IMR-90 (cell line): ENCODE measurements at regions not wholly inside any gene's neighbourhood (a gene's known extent, or its start where the extent isn't known, plus 50 kb on each side); places are given as distances from the start of the nearest gene placed in this dataset.

Experiments used
- ATAC-seq: fragments of 200-7000 bp; cut with Tn5 transposase; 2 replicates; pipeline ENCODE4 v1.9.1; 2020; ENCODE audit warnings: low read depth, mild to moderate bottlenecking, moderate library complexity
- BruUV-seq: library from RNA; stranded (reverse); fragments of 400-500 nt; replicated peaks from 2 replicates; lab custom pipeline; 2021; lab: Mats Ljungman, UMichigan
- CTCF ChIA-PET: fragments of 300-600 bp; formaldehyde crosslinking; extraction: SDS; loops from one replicate; lab custom pipeline; 2021; ENCODE audit warnings: antibody characterized with exemption; lab: Yijun Ruan, JAX
- POLR2A ChIA-PET: fragments of 300-600 bp; sonication (Branson Sonifier 250); formaldehyde crosslinking; loops from one replicate; lab custom pipeline; 2022; ENCODE audit warnings: antibody characterized with exemption; ENCODE audit not compliant: unreplicated experiment; lab: Charles Lee
- DNase-seq: peaks from one replicate; pipeline ENCODE4 v3.0.0; 2013
- H2AFZ ChIP-seq: replicated peaks from 2 replicates; pipeline ENCODE3; 2013; ENCODE audit warnings: low read length, mild to moderate bottlenecking; ENCODE audit not compliant: poor library complexity
- H2AK5ac ChIP-seq: 2 replicates; pipeline ENCODE4 v1.6.1; 2013; ENCODE audit warnings: low read depth, low read length, inconsistent platforms
- H2AK9ac ChIP-seq: replicated peaks from 2 replicates; pipeline ENCODE3; 2013; ENCODE audit warnings: mild to moderate bottlenecking, low read depth, low read length, moderate library complexity; ENCODE audit not compliant: poor library complexity
- H2BK120ac ChIP-seq: 2 replicates; pipeline ENCODE4 v1.6.1; 2013; ENCODE audit warnings: low read depth, low read length, inconsistent platforms
- H2BK15ac ChIP-seq: 3 replicates; pipeline ENCODE4 v1.6.1; 2013; ENCODE audit warnings: low read depth, low read length, inconsistent platforms
- H2BK20ac ChIP-seq: 2 replicates; pipeline ENCODE4 v1.6.1; 2013; ENCODE audit warnings: low read depth, mild to moderate bottlenecking, inconsistent platforms, low read length, moderate library complexity
- H2BK5ac ChIP-seq: 2 replicates; pipeline ENCODE4 v1.6.1; 2013; ENCODE audit warnings: mild to moderate bottlenecking, low read depth, low read length, inconsistent platforms; ENCODE audit not compliant: poor library complexity, severe bottlenecking
- H3K14ac ChIP-seq: replicated peaks from 2 replicates; pipeline ENCODE4 v1.6.1; 2013; ENCODE audit warnings: low read depth, low read length, inconsistent platforms
- H3K18ac ChIP-seq: 2 replicates; pipeline ENCODE4 v1.6.1; 2013; ENCODE audit warnings: low read depth, low read length, control low read depth
- H3K23ac ChIP-seq: 2 replicates; pipeline ENCODE4 v1.6.1; 2013; ENCODE audit warnings: low read depth, low read length, inconsistent platforms
- H3K27ac ChIP-seq: 2 replicates; pipeline ENCODE4 v1.5.1; 2013; ENCODE audit warnings: mild to moderate bottlenecking, control low read depth, low read length; ENCODE audit not compliant: insufficient read depth
- H3K27me3 ChIP-seq: 2 replicates; pipeline ENCODE4 v1.6.1; 2013; ENCODE audit warnings: low read length; ENCODE audit not compliant: control insufficient read depth, insufficient read depth
- H3K36me3 ChIP-seq: 2 replicates; pipeline ENCODE4 v1.6.1; 2013; ENCODE audit warnings: low read length, mixed read lengths; ENCODE audit not compliant: control insufficient read depth, insufficient read depth
- H3K4ac ChIP-seq: 2 replicates; pipeline ENCODE4 v1.6.1; 2013; ENCODE audit warnings: low read depth, low read length, inconsistent platforms
- H3K4me1 ChIP-seq: 2 replicates; pipeline ENCODE4 v1.6.1; 2013; ENCODE audit warnings: low read length, mixed read lengths; ENCODE audit not compliant: control insufficient read depth, insufficient read depth
- H3K4me2 ChIP-seq: 2 replicates; pipeline ENCODE4 v1.6.1; 2013; ENCODE audit warnings: low read depth, mild to moderate bottlenecking, control low read depth, low read length, moderate library complexity
- H3K4me3 ChIP-seq: 2 replicates; pipeline ENCODE4 v1.5.1; 2013; ENCODE audit warnings: low read depth, mild to moderate bottlenecking, control low read depth, low read length, moderate library complexity; ENCODE audit not compliant: insufficient read depth
- H3K56ac ChIP-seq: 2 replicates; pipeline ENCODE4 v1.6.1; 2013; ENCODE audit warnings: low read length, inconsistent platforms; ENCODE audit not compliant: insufficient read depth; ENCODE audit errors: extremely low read depth
- H3K79me1 ChIP-seq, 2 experiments: 2 replicates each; pipeline ENCODE4 v1.6.1; 2013; ENCODE audit warnings: low read length in 2 of 2, inconsistent platforms in 1 of 2, low read depth in 1 of 2
- H3K9ac ChIP-seq: 2 replicates; pipeline ENCODE4 v1.6.1; 2013; ENCODE audit warnings: low read depth, low read length, control low read depth
- H3K9me1 ChIP-seq: 2 replicates; pipeline ENCODE4 v1.6.1; 2013; ENCODE audit warnings: low read length, inconsistent platforms; ENCODE audit not compliant: insufficient read depth
- H3K9me3 ChIP-seq: 2 replicates; pipeline ENCODE4 v1.6.1; 2013; ENCODE audit warnings: low read length; ENCODE audit not compliant: control insufficient read depth, insufficient read depth
- H4K20me1 ChIP-seq: 2 replicates; pipeline ENCODE4 v1.6.1; 2013; ENCODE audit warnings: low read length, inconsistent platforms; ENCODE audit not compliant: insufficient read depth
- H4K5ac ChIP-seq: 2 replicates; pipeline ENCODE4 v1.6.1; 2013; ENCODE audit warnings: mild to moderate bottlenecking, low read depth, low read length, control low read depth
- H4K8ac ChIP-seq, 2 experiments: 2 replicates each; pipeline ENCODE4 v1.6.1; 2013; ENCODE audit warnings: low read depth in 2 of 2, low read length in 2 of 2, control low read depth in 1 of 2, inconsistent platforms in 1 of 2
- H4K91ac ChIP-seq: 2 replicates; pipeline ENCODE4 v1.6.1; 2013; ENCODE audit warnings: low read depth, low read length, inconsistent platforms; ENCODE audit not compliant: insufficient read depth
- BHLHE40 ChIP-seq: fragments of 150-350 bp; IDR thresholded peaks from 2 replicates; pipeline ENCODE4 v1.6.1; 2016; ENCODE audit warnings: mild to moderate bottlenecking, low read depth, low read length
- CHD1 ChIP-seq: IDR thresholded peaks from 2 replicates; pipeline ENCODE4 v1.6.1; 2012; ENCODE audit warnings: low read depth, low read length, improper control_type of control experiment
- FOS ChIP-seq: fragments of 150-350 bp; IDR thresholded peaks from 2 replicates; pipeline ENCODE4 v1.6.1; 2016; ENCODE audit warnings: low read depth, low read length
- MAFK ChIP-seq: IDR thresholded peaks from 2 replicates; pipeline ENCODE4 v1.6.1; 2012; ENCODE audit warnings: low read depth, low read length, improper control_type of control experiment
- MAZ ChIP-seq: IDR thresholded peaks from 2 replicates; pipeline ENCODE4 v1.6.1; 2012; ENCODE audit warnings: low read depth, mild to moderate bottlenecking, low read length, improper control_type of control experiment, moderate library complexity, borderline replicate concordance
- MXI1 ChIP-seq: IDR thresholded peaks from 2 replicates; pipeline ENCODE4 v1.6.1; 2012; ENCODE audit warnings: low read depth, mild to moderate bottlenecking, low read length, moderate library complexity, borderline replicate concordance
- RCOR1 ChIP-seq: IDR thresholded peaks from 2 replicates; pipeline ENCODE4 v1.6.1; 2012; ENCODE audit warnings: mild to moderate bottlenecking, low read length, improper control_type of control experiment; ENCODE audit not compliant: insufficient replicate concordance
- RFX5 ChIP-seq: IDR thresholded peaks from 2 replicates; pipeline ENCODE4 v1.8.0; 2012; ENCODE audit warnings: low read depth, mild to moderate bottlenecking, low read length, moderate library complexity
- SMC3 ChIP-seq: fragments of 150-350 bp; IDR thresholded peaks from 2 replicates; pipeline ENCODE4 v1.6.1; 2016; ENCODE audit warnings: low read depth, mild to moderate bottlenecking, antibody characterized with exemption, low read length, moderate library complexity
- WGBS, 2 experiments: methylation state at CpG; one replicate each; pipeline versions ENCODE4 v1.1.5 to v1.1.7; 2013; ENCODE audit warnings: missing lambda C conversion rate in 2 of 2; ENCODE audit not compliant: insufficient read length in 1 of 2; ENCODE audit errors: extremely low coverage in 2 of 2; 5-methylcytosine and 5-hydroxymethylcytosine counted together
- dilution Hi-C: fragments of 300-500 bp; cut with HindIII; formaldehyde crosslinking; loops from one replicate; pipeline ENCODE4 v1.14.3; 2018; ENCODE audit warnings: low sequenced_read_pairs; ENCODE audit not compliant: unreplicated experiment
- in situ Hi-C: fragments of 300-500 bp; cut with MboI; formaldehyde crosslinking; loops from 3 replicates; pipeline ENCODE4 v1.14.3; 2019; ENCODE audit warnings: low sequenced_read_pairs, inconsistent platforms, mixed read lengths
- intact Hi-C: fragments of 100-400 bp; cut with micrococcal nuclease; formaldehyde crosslinking; loops from 2 replicates; pipeline ENCODE4 v1.10.0; 2022
- TF ChIP-seq, protein P1 (sequence below): fragments of 150-350 bp; IDR thresholded peaks from 2 replicates; pipeline ENCODE4 v1.6.1; 2017; ENCODE audit warnings: mild to moderate bottlenecking, antibody characterized with exemption, low read length, low read depth
- TF ChIP-seq, protein P2 (sequence below): fragments of 150-350 bp; IDR thresholded peaks from 2 replicates; pipeline ENCODE4 v1.6.1; 2016; ENCODE audit warnings: low read depth, mild to moderate bottlenecking, low read length, moderate library complexity, borderline replicate concordance
- TF ChIP-seq, protein P3 (sequence below): conservative IDR thresholded peaks from 2 replicates; pipeline ENCODE4 v1.5.1; 2012; ENCODE audit warnings: mild to moderate bottlenecking, low read depth, low read length, improper control_type of control experiment

DNA sequence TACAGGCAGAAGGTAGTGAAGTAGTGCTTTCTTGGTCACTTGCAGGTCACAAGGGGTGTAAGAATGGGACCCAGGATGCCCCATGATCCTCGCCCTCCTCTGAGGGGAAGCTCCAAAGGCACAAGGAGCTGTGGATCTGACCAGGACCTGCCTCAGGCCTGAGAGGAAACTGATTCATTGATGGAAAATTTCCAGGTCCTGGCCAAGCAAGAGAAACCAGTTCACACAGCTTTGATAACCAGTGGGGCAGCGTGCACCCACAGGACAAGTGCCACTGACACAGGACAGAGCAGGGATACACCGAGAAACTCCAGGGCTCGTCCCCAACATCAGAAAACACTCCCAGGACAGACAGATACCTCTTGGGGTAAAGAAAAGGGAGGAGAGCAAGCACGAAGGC lies 177.1 kb downstream of the RBM26 start:
- no peak overlapping the region for H2BK15ac ChIP-seq
- H2BK5ac ChIP-seq, result no peak overlapping the region
- H3K56ac ChIP-seq, result no peak overlapping the region
- no peak overlapping the region for H4K8ac ChIP-seq
- H4K20me1 ChIP-seq, result no peaks in the 10 kb centered on the region
- ATAC-seq (no peak), DNase-seq (no peak)
- H3K27me3 ChIP-seq, result no peaks in the 10 kb centered on the region
- no peaks in the 10 kb centered on the region for H3K36me3 ChIP-seq
- no peak overlapping the region for H4K91ac ChIP-seq
- TF ChIP-seq BHLHE40 (no peak), MXI1 (no peak), MAFK (no peak), FOS (no peak), MAZ (no peak), RFX5 (no peak), RCOR1 (no peak), SMC3 (no peak), CHD1 (no peak)
- TF ChIP-seq, protein P1, sequence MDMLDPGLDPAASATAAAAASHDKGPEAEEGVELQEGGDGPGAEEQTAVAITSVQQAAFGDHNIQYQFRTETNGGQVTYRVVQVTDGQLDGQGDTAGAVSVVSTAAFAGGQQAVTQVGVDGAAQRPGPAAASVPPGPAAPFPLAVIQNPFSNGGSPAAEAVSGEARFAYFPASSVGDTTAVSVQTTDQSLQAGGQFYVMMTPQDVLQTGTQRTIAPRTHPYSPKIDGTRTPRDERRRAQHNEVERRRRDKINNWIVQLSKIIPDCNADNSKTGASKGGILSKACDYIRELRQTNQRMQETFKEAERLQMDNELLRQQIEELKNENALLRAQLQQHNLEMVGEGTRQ, result no peak
- TF ChIP-seq, protein P2, sequence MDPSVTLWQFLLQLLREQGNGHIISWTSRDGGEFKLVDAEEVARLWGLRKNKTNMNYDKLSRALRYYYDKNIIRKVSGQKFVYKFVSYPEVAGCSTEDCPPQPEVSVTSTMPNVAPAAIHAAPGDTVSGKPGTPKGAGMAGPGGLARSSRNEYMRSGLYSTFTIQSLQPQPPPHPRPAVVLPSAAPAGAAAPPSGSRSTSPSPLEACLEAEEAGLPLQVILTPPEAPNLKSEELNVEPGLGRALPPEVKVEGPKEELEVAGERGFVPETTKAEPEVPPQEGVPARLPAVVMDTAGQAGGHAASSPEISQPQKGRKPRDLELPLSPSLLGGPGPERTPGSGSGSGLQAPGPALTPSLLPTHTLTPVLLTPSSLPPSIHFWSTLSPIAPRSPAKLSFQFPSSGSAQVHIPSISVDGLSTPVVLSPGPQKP, result no peak
- TF ChIP-seq, protein P3, sequence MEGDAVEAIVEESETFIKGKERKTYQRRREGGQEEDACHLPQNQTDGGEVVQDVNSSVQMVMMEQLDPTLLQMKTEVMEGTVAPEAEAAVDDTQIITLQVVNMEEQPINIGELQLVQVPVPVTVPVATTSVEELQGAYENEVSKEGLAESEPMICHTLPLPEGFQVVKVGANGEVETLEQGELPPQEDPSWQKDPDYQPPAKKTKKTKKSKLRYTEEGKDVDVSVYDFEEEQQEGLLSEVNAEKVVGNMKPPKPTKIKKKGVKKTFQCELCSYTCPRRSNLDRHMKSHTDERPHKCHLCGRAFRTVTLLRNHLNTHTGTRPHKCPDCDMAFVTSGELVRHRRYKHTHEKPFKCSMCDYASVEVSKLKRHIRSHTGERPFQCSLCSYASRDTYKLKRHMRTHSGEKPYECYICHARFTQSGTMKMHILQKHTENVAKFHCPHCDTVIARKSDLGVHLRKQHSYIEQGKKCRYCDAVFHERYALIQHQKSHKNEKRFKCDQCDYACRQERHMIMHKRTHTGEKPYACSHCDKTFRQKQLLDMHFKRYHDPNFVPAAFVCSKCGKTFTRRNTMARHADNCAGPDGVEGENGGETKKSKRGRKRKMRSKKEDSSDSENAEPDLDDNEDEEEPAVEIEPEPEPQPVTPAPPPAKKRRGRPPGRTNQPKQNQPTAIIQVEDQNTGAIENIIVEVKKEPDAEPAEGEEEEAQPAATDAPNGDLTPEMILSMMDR, result no peak
- H2AK9ac ChIP-seq, result no peak overlapping the region
- intact Hi-C loops, result no loop called here
- H2BK20ac ChIP-seq, result no peak overlapping the region
- H2BK120ac ChIP-seq, result no peak overlapping the region
- no peak overlapping the region for H2AK5ac ChIP-seq
- POLR2A ChIA-PET, result no interaction called here
- no peak overlapping the region for H3K23ac ChIP-seq
- H3K9ac ChIP-seq, result no peak overlapping the region
- no peaks in the 10 kb centered on the region for H3K79me1 ChIP-seq
- dilution Hi-C loops, result no loop called here
- no peak overlapping the region for H3K18ac ChIP-seq
- H4K5ac ChIP-seq, result no peak overlapping the region
- no peak overlapping the region for H3K27ac ChIP-seq
- WGBS, 2 experiments, result no CpG with 5 or more reads among the region's 5 CpGs
- no peaks in the 10 kb centered on the region for H3K9me1 ChIP-seq
- H3K4ac ChIP-seq, result no peak overlapping the region
- H3K4me1 ChIP-seq, result no peaks in the 10 kb centered on the region
- no peak overlapping the region for H3K14ac ChIP-seq
- BruUV-seq, result no TSS peak
- CTCF ChIA-PET, result no interaction called here
- no peak overlapping the region for H2AFZ ChIP-seq
- H3K9me3 ChIP-seq, result no peaks in the 10 kb centered on the region
- in situ Hi-C loops, result no loop called here
- H3K4me2 ChIP-seq, result no peak overlapping the region
- no peak overlapping the region for H3K4me3 ChIP-seq
